DND-41 (cell line): ENCODE measurements at regions not wholly inside any gene's neighbourhood (a gene's known extent, or its start where the extent isn't known, plus 50 kb on each side); places are given as distances from the start of the nearest gene placed in this dataset.

ENCODE experiments used
- EZH2 ChIP-seq: IDR thresholded peaks from 3 replicates; pipeline ENCODE4 v1.6.1; 2012; ENCODE audit warnings: borderline replicate concordance, low read depth, mild to moderate bottlenecking, moderate library complexity, low read length, inconsistent platforms; ENCODE audit not compliant: severe bottlenecking
- TF ChIP-seq, protein P1 (sequence below): IDR thresholded peaks from 2 replicates; pipeline ENCODE4 v1.5.1; 2012; ENCODE audit warnings: borderline replicate concordance, low read length, moderate library complexity, mild to moderate bottlenecking; ENCODE audit not compliant: poor library complexity, severe bottlenecking; ENCODE audit errors: extremely low read depth

- TF ChIP-seq, protein P1, sequence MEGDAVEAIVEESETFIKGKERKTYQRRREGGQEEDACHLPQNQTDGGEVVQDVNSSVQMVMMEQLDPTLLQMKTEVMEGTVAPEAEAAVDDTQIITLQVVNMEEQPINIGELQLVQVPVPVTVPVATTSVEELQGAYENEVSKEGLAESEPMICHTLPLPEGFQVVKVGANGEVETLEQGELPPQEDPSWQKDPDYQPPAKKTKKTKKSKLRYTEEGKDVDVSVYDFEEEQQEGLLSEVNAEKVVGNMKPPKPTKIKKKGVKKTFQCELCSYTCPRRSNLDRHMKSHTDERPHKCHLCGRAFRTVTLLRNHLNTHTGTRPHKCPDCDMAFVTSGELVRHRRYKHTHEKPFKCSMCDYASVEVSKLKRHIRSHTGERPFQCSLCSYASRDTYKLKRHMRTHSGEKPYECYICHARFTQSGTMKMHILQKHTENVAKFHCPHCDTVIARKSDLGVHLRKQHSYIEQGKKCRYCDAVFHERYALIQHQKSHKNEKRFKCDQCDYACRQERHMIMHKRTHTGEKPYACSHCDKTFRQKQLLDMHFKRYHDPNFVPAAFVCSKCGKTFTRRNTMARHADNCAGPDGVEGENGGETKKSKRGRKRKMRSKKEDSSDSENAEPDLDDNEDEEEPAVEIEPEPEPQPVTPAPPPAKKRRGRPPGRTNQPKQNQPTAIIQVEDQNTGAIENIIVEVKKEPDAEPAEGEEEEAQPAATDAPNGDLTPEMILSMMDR, result no peak
- no peak for TF ChIP-seq EZH2
These were observed 149.0 kb downstream of the TMEM161B start for GRCh38 chr5:88119535-88120125.
